Adipocyte (in vitro differentiated cells): ENCODE measurements at regions not wholly inside any gene's neighbourhood (a gene's known extent, or its start where the extent isn't known, plus 50 kb on each side); places are given as distances from the start of the nearest gene placed in this dataset.
"Not testable (repeated sequence)": the region's sequence is repeated elsewhere in the genome, so short reads cannot be mapped to it uniquely, and the experiment has no call there.

ENCODE experiments used
- DNase-seq: peaks from one replicate; pipeline ENCODE4 v3.0.0-alpha.2; 2015; ENCODE audit warnings: low read depth
- H3K27me3 ChIP-seq: replicated peaks from 2 replicates; pipeline ENCODE4 v1.7.0; 2013; ENCODE audit warnings: mild to moderate bottlenecking, low read length, moderate library complexity; ENCODE audit not compliant: control insufficient read depth, insufficient read depth
- H3K36me3 ChIP-seq: 2 replicates; pipeline ENCODE4 v1.7.0; 2013; ENCODE audit warnings: low read length, mild to moderate bottlenecking, moderate library complexity; ENCODE audit not compliant: control insufficient read depth, insufficient read depth, severe bottlenecking
- H3K4me1 ChIP-seq: 2 replicates; pipeline ENCODE4 v1.7.0; 2013; ENCODE audit warnings: mild to moderate bottlenecking, low read length, moderate library complexity; ENCODE audit not compliant: control insufficient read depth, insufficient read depth
- H3K4me3 ChIP-seq: 2 replicates; pipeline ENCODE4 v1.7.0; 2013; ENCODE audit warnings: mild to moderate bottlenecking, low read length, moderate library complexity
- H3K9ac ChIP-seq: 2 replicates; pipeline ENCODE4 v1.7.0; 2013; ENCODE audit warnings: mild to moderate bottlenecking, low read length, moderate library complexity
- H3K9me3 ChIP-seq: 2 replicates; pipeline ENCODE4 v1.7.0; 2013; ENCODE audit warnings: mild to moderate bottlenecking, low read length, moderate library complexity; ENCODE audit not compliant: control insufficient read depth

GRCh38 chr7:68180761-68181160 lies 1184.1 kb downstream of the TYW1 start:
- Histone ChIP-seq H3K9me3 (no peaks in the 10 kb centered on the region), H3K27me3 (peaks cover 3% of the 10 kb centered on the region), H3K4me1 (no peaks in the 10 kb centered on the region), H3K36me3 (no peaks in the 10 kb centered on the region), H3K4me3 (no peak overlapping the region), H3K9ac (no peak overlapping the region)
- no peak for DNase-seq

GRCh38 chr7:68183176-68183575 lies 1186.5 kb downstream of the TYW1 start:
- Histone ChIP-seq H3K27me3 (peaks cover 3% of the 10 kb centered on the region), H3K9ac (no peak overlapping the region), H3K36me3 (no peaks in the 10 kb centered on the region), H3K9me3 (no peaks in the 10 kb centered on the region), H3K4me1 (no peaks in the 10 kb centered on the region), H3K4me3 (no peak overlapping the region)
- no peak for DNase-seq

DNA sequence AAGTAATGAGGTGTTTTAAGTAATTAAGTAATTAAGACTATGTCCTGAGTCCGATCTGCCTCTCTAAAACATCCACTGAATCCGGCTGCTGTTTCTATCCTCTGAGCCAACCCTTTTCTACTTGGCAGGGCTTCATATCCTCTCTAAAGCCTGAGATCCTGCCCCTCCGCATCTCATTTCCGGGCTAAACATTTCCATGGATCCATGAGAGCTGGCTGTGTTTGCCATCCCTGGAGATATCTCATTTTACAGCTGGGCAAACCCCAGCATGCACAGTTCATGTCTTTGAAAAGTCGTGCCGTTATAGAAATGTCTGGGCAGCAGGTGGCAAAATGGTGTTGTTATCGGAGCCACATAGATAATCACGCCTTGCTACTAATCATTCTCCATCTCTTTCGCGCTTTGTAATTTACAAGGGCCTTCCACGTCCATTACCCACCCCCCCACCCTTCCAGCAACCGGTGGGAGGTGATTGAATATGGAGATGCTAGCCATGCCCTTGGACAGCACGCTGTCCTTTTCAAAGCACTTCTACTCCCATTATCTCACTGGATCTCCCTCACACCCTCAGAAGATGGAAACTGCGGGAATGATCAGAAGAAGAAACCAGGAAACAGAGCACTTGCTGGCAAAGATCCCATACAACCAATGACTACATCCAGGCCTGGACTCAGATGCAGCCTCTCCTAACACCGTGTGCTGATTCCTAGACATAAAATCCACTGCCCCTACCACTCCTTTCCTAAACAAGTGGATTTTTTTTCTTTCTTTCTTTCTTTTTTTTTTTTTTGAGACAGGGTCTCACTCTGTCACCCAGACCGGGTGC lies 1189.2 kb downstream of the TYW1 start:
- H3K4me1 ChIP-seq, result no peaks in the 10 kb centered on the region
- H3K4me3 ChIP-seq, result no peak overlapping the region
- H3K36me3 ChIP-seq, result no peaks in the 10 kb centered on the region
- H3K27me3 ChIP-seq, result peaks cover 3% of the 10 kb centered on the region
- H3K9ac ChIP-seq, result no peak overlapping the region
- no peaks in the 10 kb centered on the region for H3K9me3 ChIP-seq
- DNase-seq, result no peak

GRCh38 chr7:68187532-68187931 lies 1190.9 kb downstream of the TYW1 start:
- no peak for DNase-seq
- Histone ChIP-seq H3K36me3 (no peaks in the 10 kb centered on the region), H3K4me3 (no peak overlapping the region), H3K27me3 (no peaks in the 10 kb centered on the region), H3K9me3 (no peaks in the 10 kb centered on the region), H3K4me1 (no peaks in the 10 kb centered on the region), H3K9ac (no peak overlapping the region)

DNA sequence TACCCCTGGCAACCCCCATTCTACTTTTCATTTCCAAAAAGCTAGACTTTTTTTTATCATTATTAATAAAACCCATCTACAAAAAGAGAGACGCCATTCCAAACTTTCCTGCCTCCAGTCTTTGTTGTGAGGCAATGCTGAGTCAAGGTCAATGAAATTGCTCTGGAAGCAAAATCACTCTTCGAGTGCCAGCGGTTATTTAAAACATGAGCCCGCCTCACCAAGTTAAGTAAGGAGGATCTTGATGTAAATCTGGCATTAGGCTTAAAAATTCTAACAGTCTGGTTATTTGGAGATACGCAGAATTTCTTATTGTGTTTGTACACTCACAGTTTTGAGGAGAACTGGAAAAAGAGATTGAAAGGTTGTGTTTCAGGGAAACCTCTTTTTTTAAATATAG lies 1196.3 kb downstream of the TYW1 start:
- Histone ChIP-seq H3K4me3 (no peak overlapping the region), H3K9ac (no peak overlapping the region), H3K4me1 (no peaks in the 10 kb centered on the region), H3K27me3 (no peaks in the 10 kb centered on the region), H3K36me3 (no peaks in the 10 kb centered on the region), H3K9me3 (no peaks in the 10 kb centered on the region)
- no peak for DNase-seq

DNA sequence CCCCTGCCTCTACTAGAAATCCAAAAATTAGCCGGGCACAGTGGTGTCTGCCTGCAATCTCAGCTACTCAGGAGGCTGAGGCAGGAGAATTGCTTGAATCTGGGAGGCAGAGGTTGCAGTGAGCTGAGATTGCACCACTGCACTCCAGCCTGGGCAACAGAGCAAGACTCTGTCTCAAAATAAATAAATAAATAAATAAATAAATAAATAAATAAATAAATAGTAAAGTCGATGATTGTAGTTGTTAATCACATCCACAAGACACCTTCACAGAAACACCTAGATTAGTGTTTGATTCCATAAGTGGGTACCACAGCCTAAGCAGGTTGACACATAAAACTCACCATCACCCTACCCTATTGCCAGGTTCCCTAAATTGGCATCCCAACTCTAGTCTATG lies 1199.0 kb downstream of the TYW1 start:
- H3K36me3 ChIP-seq, result not testable (repeated sequence)

DNA sequence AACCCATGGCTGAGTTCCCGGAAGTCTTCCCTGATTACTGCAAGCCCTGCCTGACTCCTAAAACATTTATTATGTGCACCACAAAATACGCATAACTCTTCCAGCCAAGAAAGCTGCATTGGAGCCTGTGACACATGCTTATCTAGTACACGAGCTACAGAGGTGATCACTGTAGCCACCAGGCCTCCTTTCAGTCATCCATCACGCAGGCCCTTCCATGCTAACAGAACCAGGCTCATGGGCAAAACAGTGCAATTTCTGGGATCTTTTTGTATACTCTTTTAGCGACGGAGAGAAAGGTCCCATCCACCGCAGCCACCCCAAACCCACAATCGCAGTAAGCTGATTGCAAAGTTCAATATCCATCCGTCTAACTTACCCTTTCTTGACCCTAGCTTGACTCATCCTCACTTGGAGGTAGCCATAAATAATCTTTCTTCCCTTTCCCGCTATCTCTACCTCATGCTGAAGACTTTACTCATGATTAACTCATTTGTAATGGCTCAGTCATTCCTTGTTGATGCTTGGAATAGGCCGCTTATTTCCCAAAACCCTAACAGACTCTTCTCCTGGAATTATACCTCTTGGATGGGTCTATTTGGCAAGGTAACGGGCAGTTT lies 1203.5 kb downstream of the TYW1 start:
- DNase-seq, result no peak

More for the DNA sequence above, 1199.0 kb downstream of the TYW1 start:
- H3K4me1 ChIP-seq, H3K9me3 ChIP-seq, H3K27me3 ChIP-seq, DNase-seq, H3K4me3 ChIP-seq, H3K9ac ChIP-seq: not testable (repeated sequence)

DNA sequence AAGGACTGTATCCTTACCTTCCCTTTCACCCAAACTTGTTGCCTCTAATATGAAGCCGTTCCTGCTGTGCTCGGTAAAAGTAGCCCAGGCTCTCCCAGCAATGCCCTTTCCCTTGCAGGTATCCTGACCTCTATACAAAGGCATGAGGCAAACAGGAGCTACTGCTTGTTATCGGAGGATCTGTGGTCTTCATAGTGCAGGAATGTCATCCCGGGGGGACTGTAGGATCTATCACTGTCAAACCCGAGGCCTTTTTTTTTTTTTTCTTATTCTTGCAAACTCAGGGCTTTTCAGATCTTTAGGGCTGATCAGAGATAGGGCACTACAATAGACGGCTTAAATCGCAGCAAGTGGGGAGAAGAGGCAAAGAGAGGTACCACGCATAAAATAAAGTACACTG lies 1206.6 kb downstream of the TYW1 start:
- Histone ChIP-seq H3K4me3 (no peak overlapping the region), H3K4me1 (no peaks in the 10 kb centered on the region), H3K36me3 (no peaks in the 10 kb centered on the region), H3K9ac (no peak overlapping the region), H3K9me3 (no peaks in the 10 kb centered on the region), H3K27me3 (no peaks in the 10 kb centered on the region)
- DNase-seq, result no peak

More for the DNA sequence above, 1203.5 kb downstream of the TYW1 start:
- no peaks in the 10 kb centered on the region for H3K4me1 ChIP-seq
- H3K9ac ChIP-seq, result no peak overlapping the region
- no peak overlapping the region for H3K4me3 ChIP-seq
- no peaks in the 10 kb centered on the region for H3K36me3 ChIP-seq
- no peaks in the 10 kb centered on the region for H3K27me3 ChIP-seq
- no peaks in the 10 kb centered on the region for H3K9me3 ChIP-seq

DNA sequence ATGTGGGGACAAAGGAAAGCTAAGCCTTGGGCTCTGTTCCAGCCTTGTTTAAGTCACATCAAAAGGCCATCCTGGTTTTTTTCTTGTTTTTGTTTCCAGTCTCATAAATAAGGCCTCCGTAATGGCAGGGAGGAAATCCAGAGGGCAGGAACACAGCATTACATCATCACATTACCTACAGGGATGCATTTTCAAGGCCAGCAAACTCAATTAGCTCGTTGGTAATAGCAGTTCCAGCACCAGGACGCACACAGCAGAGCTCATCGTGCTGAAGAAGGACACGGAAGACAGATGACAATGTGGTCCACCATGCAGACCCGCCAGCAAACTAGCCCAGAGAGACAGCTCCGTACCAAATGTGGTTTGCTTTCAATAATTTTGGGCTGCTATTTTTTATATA lies 1209.2 kb downstream of the TYW1 start:
- no peak overlapping the region for H3K4me3 ChIP-seq
- no peaks in the 10 kb centered on the region for H3K9me3 ChIP-seq
- no peak overlapping the region for H3K9ac ChIP-seq
- H3K4me1 ChIP-seq, result no peaks in the 10 kb centered on the region
- no peaks in the 10 kb centered on the region for H3K27me3 ChIP-seq
- no peaks in the 10 kb centered on the region for H3K36me3 ChIP-seq
- DNase-seq, result no peak

DNA sequence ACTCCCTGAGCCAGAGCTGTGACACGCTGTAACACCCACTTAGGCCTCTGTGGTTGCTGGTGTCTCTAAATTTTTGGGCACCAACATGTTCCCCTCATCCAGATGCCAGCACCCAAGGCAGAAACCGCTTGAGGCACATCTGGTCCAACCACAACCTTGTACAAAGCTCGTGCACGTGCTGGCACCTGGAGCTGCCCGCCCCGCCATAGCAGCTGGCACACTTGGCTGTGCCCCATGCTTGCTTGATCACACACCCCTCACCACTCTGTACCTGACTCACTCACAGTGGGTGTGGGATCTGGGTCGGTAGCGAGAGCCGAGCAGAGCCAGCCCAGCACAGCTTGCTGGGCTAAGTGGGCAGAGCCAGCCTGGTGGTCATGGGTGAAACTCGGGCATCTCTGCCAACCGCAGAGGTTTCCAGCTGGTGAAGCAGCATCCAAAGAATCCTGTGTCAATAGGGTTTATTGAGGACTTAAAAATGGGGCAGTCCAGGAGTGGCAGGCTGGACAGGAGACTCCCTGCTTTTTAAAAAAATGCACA lies 1210.4 kb downstream of the TYW1 start:
- Histone ChIP-seq H3K36me3 (no peaks in the 10 kb centered on the region), H3K4me3 (no peak overlapping the region), H3K27me3 (no peaks in the 10 kb centered on the region), H3K4me1 (no peaks in the 10 kb centered on the region), H3K9ac (no peak overlapping the region), H3K9me3 (no peaks in the 10 kb centered on the region)
- no peak for DNase-seq

DNA sequence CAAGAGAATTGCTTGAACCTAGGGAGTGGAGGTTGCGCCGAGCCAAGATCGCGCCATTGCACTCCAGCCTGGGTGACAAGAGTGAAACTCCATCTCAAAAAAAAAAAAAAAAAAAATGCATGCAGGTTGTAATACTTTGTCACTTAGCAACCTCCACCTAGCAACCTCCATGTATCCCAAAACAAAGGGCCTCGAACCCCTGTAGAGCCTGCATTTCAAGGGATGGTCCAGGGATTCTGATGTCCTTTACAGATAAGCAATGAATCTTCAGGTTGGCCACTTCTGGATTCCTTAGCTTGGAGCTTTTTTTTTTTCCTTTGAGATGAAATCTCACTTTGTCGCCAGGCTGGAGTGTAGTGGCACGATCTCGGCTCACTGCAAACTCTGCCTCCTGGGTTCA lies 1211.0 kb downstream of the TYW1 start:
- DNase-seq, result no peak
- Histone ChIP-seq H3K9ac (no peak overlapping the region), H3K4me1 (no peaks in the 10 kb centered on the region), H3K9me3 (no peaks in the 10 kb centered on the region), H3K4me3 (no peak overlapping the region), H3K36me3 (no peaks in the 10 kb centered on the region), H3K27me3 (no peaks in the 10 kb centered on the region)
